ENCODE measurements at regions not wholly inside any gene's neighbourhood (a gene's known extent, or its start where the extent isn't known, plus 50 kb on each side); places are given as distances from the start of the nearest gene placed in this dataset.

- DNase-seq (ENCODE audit: low read depth in 2 of 2), result no peak
Observed at GRCh38 chr15:91737151-91737818, 116.2 kb upstream of the SLCO3A1 start.

GRCh38 chr15:91741986-91742385, 111.5 kb upstream of the SLCO3A1 start:
- DNase-seq (ENCODE audit: low read depth in 2 of 2), result no peak

- no peak for DNase-seq (ENCODE audit: low read depth in 2 of 2)
Observed at GRCh38 chr15:91751611-91752010, 101.9 kb upstream of the SLCO3A1 start.

GRCh38 chr15:91752081-91752785, 101.3 kb upstream of the SLCO3A1 start:
- DNase-seq (ENCODE audit: low read depth in 2 of 2), result no peak

DNA sequence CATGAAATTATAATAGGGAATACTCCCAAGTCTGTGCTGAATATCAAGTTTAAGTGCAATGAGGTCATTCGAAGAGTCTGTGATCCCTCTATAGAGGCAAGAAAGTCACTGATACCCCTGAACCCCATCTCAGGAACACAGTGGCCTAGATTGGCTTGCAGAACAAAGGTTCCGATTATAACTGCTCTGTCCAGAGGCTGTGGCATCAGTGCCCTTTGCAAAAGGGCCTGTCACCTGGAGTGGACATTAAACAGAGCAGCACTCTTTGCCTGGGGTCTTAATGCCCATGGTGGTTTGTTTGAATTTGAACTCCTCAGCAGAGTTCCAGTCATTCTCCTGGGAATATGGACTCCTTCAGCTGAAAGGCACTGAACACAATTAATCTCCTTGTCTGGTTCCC, 93.9 kb upstream of the SLCO3A1 start:
- no peak for DNase-seq (ENCODE audit: low read depth in 2 of 2)

DNA sequence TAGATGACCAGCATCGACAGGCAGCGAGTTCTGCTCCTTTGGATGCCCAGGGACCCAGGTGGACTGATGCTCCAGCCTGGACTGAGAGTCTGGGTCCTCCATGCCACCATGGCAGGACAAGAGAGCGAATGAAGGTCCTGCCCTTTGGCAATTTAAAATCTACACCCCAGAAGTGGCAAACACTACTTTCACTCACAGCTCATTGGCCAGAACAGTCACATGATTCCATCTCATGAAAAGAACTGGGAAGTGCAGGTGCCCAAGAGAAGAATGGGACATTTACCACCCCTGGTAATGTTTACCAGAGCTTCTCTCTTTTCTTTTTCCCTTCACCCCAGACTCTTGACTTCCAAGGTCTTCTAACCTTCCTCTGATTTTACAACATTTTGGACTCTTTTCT, 87.8 kb upstream of the SLCO3A1 start:
- DNase-seq (ENCODE audit: low read depth in 2 of 2), result no peak

- no peak for DNase-seq (ENCODE audit: low read depth in 2 of 2)
Observed at GRCh38 chr15:91769476-91769875, 84.0 kb upstream of the SLCO3A1 start.

DNA sequence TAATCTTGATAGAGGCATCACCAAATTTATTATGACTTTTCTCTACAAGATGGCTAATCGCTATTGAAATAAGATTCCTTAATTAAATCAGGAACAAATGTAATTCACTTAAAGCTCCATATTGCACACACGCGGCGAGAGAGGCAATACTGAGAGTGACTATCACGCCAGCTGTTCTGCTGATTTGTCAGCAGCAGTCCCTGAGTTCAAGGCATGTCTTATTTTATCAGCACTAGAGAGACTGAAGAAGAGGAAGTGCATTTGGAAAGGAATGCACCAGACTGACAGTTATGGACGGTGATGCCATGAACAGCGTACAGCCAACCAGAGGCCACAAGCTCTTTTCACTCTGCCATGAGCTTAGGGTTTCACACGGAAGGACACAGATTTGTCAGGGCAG, 83.6 kb upstream of the SLCO3A1 start:
- no peak for DNase-seq (ENCODE audit: low read depth in 2 of 2)

GRCh38 chr15:91776104-91776503, 77.4 kb upstream of the SLCO3A1 start:
- no peak for DNase-seq (ENCODE audit: low read depth in 2 of 2)

GRCh38 chr15:91779960-91780359, 73.5 kb upstream of the SLCO3A1 start:
- no peak for DNase-seq (ENCODE audit: low read depth in 2 of 2)

- DNase-seq (ENCODE audit: low read depth in 2 of 2), result no peak
Observed at GRCh38 chr15:91780387-91780786, 73.1 kb upstream of the SLCO3A1 start.

DNA sequence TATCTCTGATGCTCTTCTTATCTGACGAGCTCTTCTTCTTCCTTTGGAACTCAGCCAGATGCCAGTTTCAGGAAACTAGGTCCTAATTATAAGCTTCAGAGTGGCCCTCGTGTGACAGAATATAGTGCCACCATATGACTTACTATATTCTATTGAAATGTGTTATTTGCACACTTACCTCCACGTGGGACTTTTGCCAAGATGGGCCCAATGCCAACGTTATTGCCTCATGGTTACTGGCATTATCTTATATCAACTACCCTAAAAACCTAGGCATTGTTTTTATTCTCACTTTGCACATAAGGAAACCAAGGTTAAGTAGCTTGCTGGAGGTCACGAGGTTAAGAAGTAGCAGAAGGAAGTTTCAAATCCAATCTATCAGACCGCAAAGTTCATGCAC, 71.3 kb upstream of the SLCO3A1 start:
- no peak for DNase-seq (ENCODE audit: low read depth in 2 of 2)

DNA sequence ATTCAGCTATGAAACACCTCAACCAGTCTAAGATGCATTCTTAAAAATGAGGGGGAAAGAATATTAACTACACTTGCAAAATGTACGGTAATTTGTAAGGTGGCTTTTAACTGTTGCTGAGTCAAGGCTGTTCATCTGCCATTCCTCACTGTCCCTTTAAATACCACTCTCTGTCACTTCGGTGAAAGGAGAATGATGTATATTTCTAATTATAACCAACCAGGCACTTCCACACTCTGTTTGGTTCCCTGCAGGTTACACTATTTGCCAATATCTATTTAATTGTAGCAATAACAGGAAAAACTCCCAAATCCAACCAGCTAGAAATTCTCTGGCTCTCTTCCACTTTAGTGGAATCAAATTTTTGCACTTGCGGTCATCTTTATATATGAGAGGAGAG, 70.5 kb upstream of the SLCO3A1 start:
- DNase-seq (ENCODE audit: low read depth in 2 of 2), result no peak

GRCh38 chr15:91783451-91783850, 70.1 kb upstream of the SLCO3A1 start:
- no peak for DNase-seq (ENCODE audit: low read depth in 2 of 2)

- DNase-seq (ENCODE audit: low read depth in 2 of 2), result no peak
Observed at GRCh38 chr15:91784973-91785709, 68.4 kb upstream of the SLCO3A1 start.

DNA sequence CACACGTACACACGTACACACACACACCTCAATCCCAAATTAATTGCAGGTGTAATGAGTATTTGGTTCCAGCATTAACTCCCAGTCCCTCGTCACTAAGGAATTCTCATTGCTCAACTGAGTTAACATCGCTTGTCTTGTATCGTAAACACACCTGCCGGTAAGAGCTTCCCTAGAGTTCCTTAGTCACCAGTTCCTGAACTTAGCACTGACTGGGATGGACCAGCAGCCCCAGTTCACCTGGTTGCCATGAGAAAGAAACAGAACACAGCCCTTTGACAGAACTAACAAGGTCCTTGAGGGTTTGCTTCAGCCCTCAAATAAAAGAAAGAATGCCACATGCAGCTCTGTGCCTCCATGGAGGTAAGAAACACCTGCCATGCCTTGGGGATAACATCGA, 66.3 kb upstream of the SLCO3A1 start:
- no peak for DNase-seq (ENCODE audit: low read depth in 2 of 2)

- DNase-seq (ENCODE audit: low read depth in 2 of 2), result no peak
Observed at GRCh38 chr15:91789136-91789535, 64.4 kb upstream of the SLCO3A1 start.

GRCh38 chr15:91790836-91791235, 62.7 kb upstream of the SLCO3A1 start:
- no peak for DNase-seq (ENCODE audit: low read depth in 2 of 2)

DNA sequence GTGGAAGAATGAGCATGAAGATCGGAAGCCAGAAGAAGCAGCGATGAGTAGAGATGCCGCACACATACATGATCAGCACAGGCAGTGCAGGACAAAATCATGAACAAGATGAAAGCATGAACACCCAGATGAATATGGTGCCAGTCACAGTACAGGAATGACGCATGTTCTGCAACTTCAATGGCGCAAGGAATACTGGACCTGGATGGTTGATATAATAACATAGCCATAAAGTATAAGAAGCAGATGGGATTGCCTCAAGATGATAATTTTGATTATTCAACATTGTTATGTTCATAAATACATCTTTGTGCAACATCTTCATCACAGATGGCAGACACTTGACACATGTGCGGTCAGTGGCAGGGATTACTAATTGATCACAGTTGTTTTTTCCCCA, 59.7 kb upstream of the SLCO3A1 start:
- no peak for DNase-seq (ENCODE audit: low read depth in 2 of 2)

- DNase-seq (ENCODE audit: low read depth in 2 of 2), result no peak
Observed at GRCh38 chr15:91795235-91795634, 58.3 kb upstream of the SLCO3A1 start.

DNA sequence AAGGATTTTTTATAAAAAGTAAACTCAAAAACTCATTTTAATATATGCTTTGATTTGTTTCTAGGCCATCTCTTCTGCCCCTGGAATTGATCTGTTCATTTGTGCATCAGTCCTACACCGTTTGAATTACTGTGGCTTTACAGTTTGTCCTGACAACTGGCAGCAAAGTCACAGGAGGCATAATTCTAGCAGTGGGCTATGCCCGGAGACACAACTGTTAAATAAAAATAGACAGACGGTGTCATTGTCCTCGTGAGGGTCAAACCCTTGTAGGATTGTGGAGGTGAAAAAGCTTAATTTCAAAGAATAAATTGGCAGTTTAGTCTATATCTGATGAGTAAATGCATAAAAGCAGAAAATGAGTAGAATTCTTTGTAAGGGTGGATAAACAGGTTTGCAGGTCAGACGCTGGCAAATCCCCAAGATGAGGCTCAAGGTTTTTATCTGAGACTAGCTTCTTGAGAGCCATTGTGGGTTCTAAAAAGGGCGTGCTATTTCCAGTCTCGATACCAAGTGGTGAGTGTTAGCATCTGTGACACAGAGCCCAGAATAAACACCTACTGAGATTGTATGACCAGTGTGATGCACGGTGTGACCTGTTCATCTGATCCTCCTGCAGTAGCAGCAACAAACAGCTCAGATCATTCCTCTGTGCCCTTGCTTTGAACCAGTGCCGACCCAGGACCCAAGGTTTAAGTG, 51.5 kb upstream of the SLCO3A1 start:
- DNase-seq (ENCODE audit: low read depth in 2 of 2), result no peak

DNA sequence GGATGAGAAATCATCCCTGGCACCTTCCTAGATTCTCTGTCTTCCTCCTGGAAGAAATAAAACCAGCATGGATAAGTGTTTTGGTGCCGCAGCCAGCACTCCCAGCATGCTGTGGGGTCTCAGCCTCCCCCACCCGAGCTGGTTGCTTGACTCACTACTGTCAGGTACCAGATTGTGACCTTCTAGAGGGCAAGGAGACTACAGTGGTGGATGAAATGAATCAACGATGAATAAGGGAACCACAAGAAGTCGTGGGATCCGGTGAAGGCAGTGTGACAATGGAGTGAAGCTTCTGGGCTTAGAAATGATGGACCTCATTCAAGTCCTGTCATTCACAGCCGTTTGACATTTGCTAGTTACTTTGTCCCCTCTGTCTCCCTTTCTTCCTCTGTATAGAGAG, 50.2 kb upstream of the SLCO3A1 start:
- DNase-seq (ENCODE audit: low read depth in 2 of 2), result no peak
